Skeletal muscle cell (primary cell): ENCODE measurements at regions not wholly inside any gene's neighbourhood (a gene's known extent, or its start where the extent isn't known, plus 50 kb on each side); places are given as distances from the start of the nearest gene placed in this dataset.
"Not testable (repeated sequence)": the region's sequence is repeated elsewhere in the genome, so short reads cannot be mapped to it uniquely, and the experiment has no call there.

ENCODE experiments used
- DNase-seq: peaks from one replicate; pipeline ENCODE4 v3.0.0-alpha.2; 2010; ENCODE audit warnings: low read depth
- H3K4me3 ChIP-seq: 2 replicates; pipeline ENCODE4 v1.5.1; 2011; ENCODE audit warnings: low read depth, mild to moderate bottlenecking, control low read depth, low read length, moderate library complexity

DNA sequence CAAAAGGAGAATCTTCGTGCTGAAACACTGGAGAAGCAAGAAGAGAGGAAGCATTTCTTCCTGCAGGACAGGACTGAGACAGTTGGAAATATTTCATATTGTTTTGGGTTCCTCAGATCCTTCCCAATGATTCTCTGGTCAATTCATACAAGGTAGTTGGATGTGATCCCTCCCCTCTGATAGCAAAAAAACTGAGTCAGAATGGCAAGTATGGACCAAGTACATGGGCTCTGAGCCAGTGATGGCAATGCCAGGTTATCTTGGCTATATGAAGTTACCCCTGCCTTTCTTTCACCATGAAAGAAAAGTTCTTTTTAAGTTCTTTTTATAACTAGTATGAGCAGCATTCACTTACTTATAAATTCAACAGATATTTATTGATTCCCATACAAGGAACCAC, 124.4 kb upstream of the PTPRZ1 start:
- no peak for DNase-seq
- H3K4me3 ChIP-seq: no peak overlapping the region

GRCh38 chr7:121745856-121746255, 127.1 kb upstream of the PTPRZ1 start:
- DNase-seq: no peak
- no peak overlapping the region for H3K4me3 ChIP-seq

DNA sequence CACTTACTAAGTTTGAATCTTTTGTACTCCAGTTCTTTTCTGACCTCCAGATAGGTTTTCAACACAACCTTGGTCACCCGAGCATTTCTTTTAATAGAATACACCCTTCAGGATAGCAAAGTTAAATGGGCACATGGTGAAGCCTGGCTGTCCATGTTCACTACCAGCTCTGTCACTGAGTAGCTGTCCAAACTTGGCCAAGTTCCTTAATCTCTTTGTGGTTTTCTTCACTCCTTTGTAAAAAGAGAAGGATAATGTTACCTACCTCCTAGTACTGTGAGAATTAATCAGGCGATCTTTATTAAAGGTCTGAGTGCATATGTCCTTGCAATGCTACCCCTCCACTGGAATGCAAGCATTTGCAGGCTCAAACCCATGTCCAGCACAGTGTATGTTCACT, 128.1 kb upstream of the PTPRZ1 start:
- DNase-seq: no peak
- H3K4me3 ChIP-seq: no peak overlapping the region

DNA sequence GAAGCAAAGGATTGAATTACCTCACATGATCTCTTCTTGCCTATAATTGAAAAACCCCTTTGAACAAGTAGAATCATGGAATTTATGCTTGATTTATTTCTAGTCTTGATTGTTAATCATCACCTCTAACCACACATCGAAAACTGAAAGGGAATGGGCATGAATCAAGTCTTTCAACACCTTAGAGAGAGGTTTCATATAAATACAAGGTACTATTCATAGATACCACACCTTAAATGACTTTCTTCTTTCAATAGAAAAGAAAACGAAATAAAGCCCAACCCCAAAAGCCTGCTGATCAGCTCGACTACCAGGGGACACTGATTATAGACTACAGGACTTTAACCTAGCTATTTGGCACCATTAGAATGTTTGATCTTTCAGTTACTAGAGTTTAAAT, 128.6 kb upstream of the PTPRZ1 start:
- DNase-seq: no peak
- H3K4me3 ChIP-seq: no peak overlapping the region

DNA sequence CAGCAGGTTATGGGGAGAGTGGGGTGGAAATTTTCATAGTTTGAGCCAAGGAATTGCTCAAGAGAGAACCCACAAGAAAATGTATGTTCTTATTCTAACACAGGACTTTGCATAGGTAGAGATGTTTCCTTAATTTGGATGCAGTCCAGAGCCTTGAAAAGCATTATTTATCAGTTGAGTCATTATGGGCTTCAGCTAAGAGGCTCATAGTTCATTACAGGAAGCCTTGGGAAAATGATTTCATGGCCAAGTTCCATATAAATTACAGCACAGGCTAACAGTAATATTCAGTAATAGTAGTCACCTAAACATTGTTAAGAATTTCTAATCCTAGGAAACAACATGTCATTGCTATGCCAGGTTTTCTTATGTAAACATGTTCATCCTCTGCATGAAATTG, 131.1 kb upstream of the PTPRZ1 start:
- no peak for DNase-seq
- H3K4me3 ChIP-seq: no peak overlapping the region

GRCh38 chr7:121739465-121739864, 133.5 kb upstream of the PTPRZ1 start:
- DNase-seq: no peak

GRCh38 chr7:121730869-121731268, 142.1 kb upstream of the PTPRZ1 start:
- no peak for DNase-seq
- no peak overlapping the region for H3K4me3 ChIP-seq

More at GRCh38 chr7:121739465-121739864, 133.5 kb upstream of the PTPRZ1 start:
- H3K4me3 ChIP-seq: no peak overlapping the region

- DNase-seq: no peak
- no peak overlapping the region for H3K4me3 ChIP-seq
These were observed 158.2 kb upstream of the PTPRZ1 start for GRCh38 chr7:121714559-121715303.

DNA sequence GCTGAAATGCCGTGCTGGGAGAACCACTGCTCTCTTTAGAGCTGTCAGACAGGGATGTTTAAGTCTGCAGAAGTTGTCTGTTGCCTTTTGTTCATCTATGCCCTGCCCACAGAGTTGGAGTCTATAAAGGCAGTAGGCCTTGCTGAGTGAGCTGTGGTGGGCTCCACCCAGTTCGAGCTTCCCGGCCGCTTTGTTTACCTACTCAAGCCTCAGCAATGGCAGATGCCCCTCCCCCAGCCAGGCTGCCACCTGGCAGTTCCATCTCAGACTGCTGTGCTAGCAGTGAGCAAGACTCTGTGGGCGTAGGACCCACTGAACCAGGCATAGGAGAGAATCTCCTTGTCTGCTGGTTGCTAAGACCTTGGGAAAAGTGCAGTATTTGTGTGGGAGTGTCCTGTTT, 160.0 kb upstream of the PTPRZ1 start:
- not testable (repeated sequence) for DNase-seq

GRCh38 chr7:121697731-121698316, 175.1 kb upstream of the PTPRZ1 start:
- no peak for DNase-seq
- no peak overlapping the region for H3K4me3 ChIP-seq

More for the DNA sequence above, 160.0 kb upstream of the PTPRZ1 start:
- H3K4me3 ChIP-seq: not testable (repeated sequence)

DNA sequence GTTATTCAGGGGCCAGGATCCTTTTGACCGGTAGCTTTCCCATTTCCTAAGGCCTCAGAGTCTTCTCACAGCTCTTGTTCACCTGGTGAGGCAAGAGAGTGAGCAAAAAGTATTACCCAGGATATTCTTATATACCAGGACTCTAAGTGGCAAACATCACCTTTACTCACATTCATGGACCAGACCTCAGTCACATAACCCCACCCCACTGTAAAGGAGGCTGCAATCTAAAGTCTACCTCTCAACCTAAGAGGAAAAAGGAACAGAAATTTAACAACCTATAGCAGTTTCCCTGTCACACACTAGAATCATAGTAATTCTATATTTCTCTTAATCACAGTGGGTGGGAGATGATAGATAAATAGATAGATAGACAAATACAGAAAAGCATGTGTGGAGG, 176.0 kb upstream of the PTPRZ1 start:
- no peak overlapping the region for H3K4me3 ChIP-seq
- no peak for DNase-seq

DNA sequence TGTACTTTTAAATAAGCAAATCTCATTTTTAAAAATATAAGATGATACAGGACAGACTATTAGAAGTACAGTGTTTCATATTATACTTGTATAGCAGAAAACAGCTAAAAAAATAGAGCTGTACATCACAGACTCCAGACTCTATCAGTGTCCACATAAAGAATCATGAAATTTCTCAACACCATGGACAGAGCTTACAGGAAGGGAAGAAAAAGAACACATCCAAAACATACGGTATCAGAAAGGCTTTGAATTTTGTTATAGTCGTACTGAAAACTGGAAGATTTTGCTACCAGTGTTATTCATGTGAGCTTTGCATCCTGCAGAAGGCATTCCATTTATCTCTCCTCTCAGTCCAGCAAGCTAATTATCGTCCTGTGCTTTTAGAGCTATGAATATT, 183.2 kb upstream of the PTPRZ1 start:
- no peak for DNase-seq
- H3K4me3 ChIP-seq: no peak overlapping the region

GRCh38 chr7:121681700-121682099, 191.3 kb upstream of the PTPRZ1 start:
- H3K4me3 ChIP-seq: no peak overlapping the region
- DNase-seq: no peak

DNA sequence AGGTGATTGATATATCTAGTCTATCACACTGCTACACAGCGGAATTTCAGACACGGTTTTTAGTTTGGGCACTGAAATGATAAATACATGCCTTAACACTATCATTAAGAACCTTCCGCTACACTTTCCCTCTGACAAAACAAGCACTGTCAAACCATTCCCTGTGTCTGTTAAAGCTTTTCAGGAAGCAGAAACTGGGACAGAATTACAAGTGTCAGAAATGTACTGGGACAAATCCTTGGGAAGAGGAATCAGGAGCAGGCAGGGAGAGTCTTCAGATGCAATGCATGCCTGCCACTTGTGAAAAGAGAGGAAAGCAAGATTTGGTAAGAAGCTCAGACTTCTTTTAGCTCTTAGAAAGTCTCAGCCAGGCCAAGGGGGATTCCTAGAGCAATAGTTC, 196.8 kb upstream of the PTPRZ1 start:
- no peak for DNase-seq
- H3K4me3 ChIP-seq: no peak overlapping the region

DNA sequence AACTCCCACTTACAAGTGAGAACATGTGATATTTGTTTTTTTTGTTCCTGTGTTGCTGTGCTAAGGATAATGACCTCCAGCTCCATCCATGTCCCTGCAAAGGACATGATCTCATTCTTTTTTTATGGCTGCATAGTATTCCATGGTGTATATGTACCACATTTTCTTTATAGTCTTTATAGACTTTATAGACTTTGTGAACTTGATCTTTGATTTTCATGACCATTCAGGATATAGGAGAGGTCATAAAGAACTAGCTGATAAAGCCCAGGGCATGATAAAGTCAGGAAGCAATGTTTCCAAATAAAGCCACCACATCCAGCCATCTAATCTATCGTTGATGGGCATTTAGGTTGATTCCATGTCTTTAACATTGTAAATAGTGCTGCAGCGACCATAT, 198.5 kb upstream of the PTPRZ1 start:
- H3K4me3 ChIP-seq, DNase-seq: not testable (repeated sequence)

DNA sequence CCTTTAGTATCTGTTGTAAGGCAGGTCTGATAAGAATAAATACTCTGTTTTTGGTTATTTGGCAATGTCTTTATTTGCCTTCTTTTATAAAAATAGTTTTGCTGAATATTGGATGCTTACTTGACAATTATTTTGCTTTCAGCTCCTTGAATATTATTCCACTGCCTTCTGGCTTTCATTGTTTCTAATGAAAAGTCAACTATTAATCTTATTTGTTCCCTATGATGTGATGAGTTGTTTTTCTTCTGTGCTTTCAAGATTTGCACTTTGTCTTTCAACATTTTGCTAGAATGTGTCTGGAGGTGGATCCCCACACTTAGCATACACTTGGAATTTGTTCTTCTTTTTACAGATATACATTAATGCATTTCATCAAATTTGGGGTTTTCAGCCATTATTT, 203.8 kb upstream of the PTPRZ1 start:
- no peak for DNase-seq
- no peak overlapping the region for H3K4me3 ChIP-seq

DNA sequence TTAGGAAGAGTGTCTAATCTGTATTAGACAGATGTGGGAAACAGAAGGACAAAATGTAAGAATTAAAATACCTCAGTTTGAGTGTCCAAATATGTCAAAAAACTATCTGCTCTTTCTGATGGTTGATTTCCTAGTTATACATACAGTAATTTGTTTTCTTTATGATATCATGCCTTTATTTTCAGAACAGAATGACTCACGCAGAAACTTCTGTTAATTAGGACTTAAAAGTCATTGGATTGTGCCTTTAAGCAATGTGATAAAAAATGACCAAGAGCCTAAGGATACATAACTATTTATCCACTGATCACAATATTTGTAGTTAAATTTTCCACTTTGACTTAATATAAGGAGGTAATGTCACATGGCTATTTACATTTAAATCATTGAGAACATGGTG, 206.7 kb upstream of the PTPRZ1 start:
- DNase-seq: no peak
- H3K4me3 ChIP-seq: no peak overlapping the region

DNA sequence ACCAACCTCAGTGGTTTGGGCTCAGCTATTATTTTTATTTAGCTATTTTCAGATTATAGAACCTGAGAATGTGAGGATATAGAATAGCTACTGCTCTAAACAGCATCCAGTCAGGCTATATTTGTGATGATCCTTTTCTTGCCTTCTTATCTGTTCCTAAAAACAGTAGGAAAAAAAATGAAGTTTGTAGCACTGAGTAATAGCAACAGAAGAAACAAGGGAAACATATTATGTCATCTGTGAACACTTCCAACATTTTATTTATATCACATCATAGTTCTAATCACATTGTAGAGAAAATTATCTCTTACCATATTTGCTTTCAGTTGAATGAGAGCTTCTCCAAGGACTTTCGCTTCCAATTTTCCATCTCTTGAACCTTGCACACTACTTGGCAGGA, 229.6 kb upstream of the PTPRZ1 start:
- no peak overlapping the region for H3K4me3 ChIP-seq
- DNase-seq: no peak

DNA sequence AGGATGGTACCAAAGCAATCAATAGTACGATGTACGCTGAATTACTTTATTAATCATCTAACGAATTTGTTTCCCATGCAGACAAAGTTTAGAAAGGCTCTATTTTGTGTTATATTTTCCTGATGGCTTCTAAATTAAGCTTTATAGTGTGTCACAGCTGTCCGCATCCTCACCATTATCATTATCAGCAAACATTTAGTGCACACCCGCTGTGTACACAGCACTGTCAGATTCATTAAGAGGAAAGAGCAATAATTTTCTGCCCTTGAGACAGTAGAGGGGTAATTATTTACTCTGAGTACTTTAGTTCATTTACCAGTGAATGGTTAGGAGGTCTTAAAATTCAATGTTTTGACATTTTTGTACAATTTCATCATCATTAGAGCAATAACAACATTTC, 233.3 kb upstream of the PTPRZ1 start:
- no peak for DNase-seq

GRCh38 chr7:121638286-121638685, 234.7 kb upstream of the PTPRZ1 start:
- H3K4me3 ChIP-seq: no peak overlapping the region
- DNase-seq: no peak

More for the DNA sequence above, 233.3 kb upstream of the PTPRZ1 start:
- no peak overlapping the region for H3K4me3 ChIP-seq

DNA sequence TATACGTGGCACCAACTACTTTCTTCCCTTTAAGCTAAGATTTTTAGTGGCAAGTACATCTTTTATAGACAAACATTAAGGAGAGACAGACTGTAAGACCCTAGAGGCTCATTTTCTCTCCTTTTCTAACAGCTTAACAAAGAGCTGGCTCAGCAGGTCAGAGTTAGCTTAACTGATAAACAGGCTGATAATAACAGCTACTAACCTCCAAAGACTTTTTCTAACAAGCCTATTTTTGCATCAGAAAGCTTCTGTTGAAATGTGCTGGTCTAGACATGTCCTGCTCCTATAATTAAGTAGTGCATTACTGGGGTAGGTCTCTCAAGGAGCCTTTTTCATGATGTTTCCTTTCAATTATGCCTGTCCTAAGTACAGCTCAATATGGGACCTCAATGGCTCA, 238.2 kb upstream of the FAM3C start:
- no peak overlapping the region for H3K4me3 ChIP-seq

More for the DNA sequence above, 238.2 kb upstream of the FAM3C start:
- no peak for DNase-seq
